Ishikawa (cell line): ENCODE measurements at regions not wholly inside any gene's neighbourhood (a gene's known extent, or its start where the extent isn't known, plus 50 kb on each side); places are given as distances from the start of the nearest gene placed in this dataset.

Experiments used
- CEBPB ChIP-seq: IDR thresholded peaks from 2 replicates; pipeline ENCODE4 v1.6.1; 2012
- EGR1 ChIP-seq: IDR thresholded peaks from 2 replicates; pipeline ENCODE4 v1.6.1; 2012
- EP300 ChIP-seq: IDR thresholded peaks from 2 replicates; pipeline ENCODE4 v1.6.1; 2012; ENCODE audit warnings: borderline replicate concordance
- FOXM1 ChIP-seq: IDR thresholded peaks from 2 replicates; pipeline ENCODE4 v1.6.1; 2012; ENCODE audit warnings: low read depth, borderline replicate concordance
- RAD21 ChIP-seq: IDR thresholded peaks from 2 replicates; pipeline ENCODE4 v1.6.1; 2012; ENCODE audit warnings: low read depth
- TAF1 ChIP-seq: IDR thresholded peaks from 2 replicates; pipeline ENCODE4 v1.6.1; 2012; ENCODE audit warnings: low read depth, mild to moderate bottlenecking
- TCF12 ChIP-seq: IDR thresholded peaks from 2 replicates; pipeline ENCODE4 v1.6.1; 2012; ENCODE audit warnings: low read depth
- TEAD4 ChIP-seq: IDR thresholded peaks from 2 replicates; pipeline ENCODE4 v1.6.1; 2012
- USF1 ChIP-seq: IDR thresholded peaks from 2 replicates; pipeline ENCODE4 v1.6.1; 2012
- YY1 ChIP-seq: IDR thresholded peaks from 2 replicates; pipeline ENCODE4 v1.6.1; 2012; ENCODE audit warnings: low read depth
- ZBTB7A ChIP-seq: IDR thresholded peaks from 2 replicates; pipeline ENCODE4 v1.6.1; 2012; ENCODE audit warnings: low read depth
- TF ChIP-seq, protein P1 (sequence below): IDR thresholded peaks from 2 replicates; pipeline ENCODE4 v1.6.1; 2012; ENCODE audit warnings: low read depth, mild to moderate bottlenecking
- TF ChIP-seq, protein P2 (sequence below): IDR thresholded peaks from 2 replicates; pipeline ENCODE4 v1.6.1; 2012

GRCh38 chr2:144140891-144141290 is 379.0 kb downstream of the ZEB2 start:
- no peak for TF ChIP-seq EGR1
- TF ChIP-seq, protein P1, sequence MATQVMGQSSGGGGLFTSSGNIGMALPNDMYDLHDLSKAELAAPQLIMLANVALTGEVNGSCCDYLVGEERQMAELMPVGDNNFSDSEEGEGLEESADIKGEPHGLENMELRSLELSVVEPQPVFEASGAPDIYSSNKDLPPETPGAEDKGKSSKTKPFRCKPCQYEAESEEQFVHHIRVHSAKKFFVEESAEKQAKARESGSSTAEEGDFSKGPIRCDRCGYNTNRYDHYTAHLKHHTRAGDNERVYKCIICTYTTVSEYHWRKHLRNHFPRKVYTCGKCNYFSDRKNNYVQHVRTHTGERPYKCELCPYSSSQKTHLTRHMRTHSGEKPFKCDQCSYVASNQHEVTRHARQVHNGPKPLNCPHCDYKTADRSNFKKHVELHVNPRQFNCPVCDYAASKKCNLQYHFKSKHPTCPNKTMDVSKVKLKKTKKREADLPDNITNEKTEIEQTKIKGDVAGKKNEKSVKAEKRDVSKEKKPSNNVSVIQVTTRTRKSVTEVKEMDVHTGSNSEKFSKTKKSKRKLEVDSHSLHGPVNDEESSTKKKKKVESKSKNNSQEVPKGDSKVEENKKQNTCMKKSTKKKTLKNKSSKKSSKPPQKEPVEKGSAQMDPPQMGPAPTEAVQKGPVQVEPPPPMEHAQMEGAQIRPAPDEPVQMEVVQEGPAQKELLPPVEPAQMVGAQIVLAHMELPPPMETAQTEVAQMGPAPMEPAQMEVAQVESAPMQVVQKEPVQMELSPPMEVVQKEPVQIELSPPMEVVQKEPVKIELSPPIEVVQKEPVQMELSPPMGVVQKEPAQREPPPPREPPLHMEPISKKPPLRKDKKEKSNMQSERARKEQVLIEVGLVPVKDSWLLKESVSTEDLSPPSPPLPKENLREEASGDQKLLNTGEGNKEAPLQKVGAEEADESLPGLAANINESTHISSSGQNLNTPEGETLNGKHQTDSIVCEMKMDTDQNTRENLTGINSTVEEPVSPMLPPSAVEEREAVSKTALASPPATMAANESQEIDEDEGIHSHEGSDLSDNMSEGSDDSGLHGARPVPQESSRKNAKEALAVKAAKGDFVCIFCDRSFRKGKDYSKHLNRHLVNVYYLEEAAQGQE: no peak
- TF ChIP-seq, protein P2, sequence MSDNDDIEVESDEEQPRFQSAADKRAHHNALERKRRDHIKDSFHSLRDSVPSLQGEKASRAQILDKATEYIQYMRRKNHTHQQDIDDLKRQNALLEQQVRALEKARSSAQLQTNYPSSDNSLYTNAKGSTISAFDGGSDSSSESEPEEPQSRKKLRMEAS: no peak
- no peak for TF ChIP-seq CEBPB
- TF ChIP-seq TEAD4: no peak
- no peak for TF ChIP-seq EP300
- no peak for TF ChIP-seq TAF1
- TF ChIP-seq RAD21: no peak
- no peak for TF ChIP-seq YY1
- no peak for TF ChIP-seq USF1
- no peak for TF ChIP-seq ZBTB7A
- TF ChIP-seq TCF12: no peak
- TF ChIP-seq FOXM1: no peak
